ENCODE measurements at regions not wholly inside any gene's neighbourhood (a gene's known extent, or its start where the extent isn't known, plus 50 kb on each side); places are given as distances from the start of the nearest gene placed in this dataset.
A peak's percentile ranks its signal among the peaks of the same experiment; 100 is the strongest.

- no peak for TF ChIP-seq CTCF (IDR thresholded peaks at IDR 0.05; ENCODE audit: low read depth, low read length)
- no peak for DNase-seq (ENCODE audit: low read depth, low spot score)
- in situ Hi-C loops (cut with HindIII; ENCODE audit: low sequenced_read_pairs) = no loop called here
- H3K4me3 ChIP-seq (ENCODE audit: low read depth, low read length) = no peak overlapping the region
Observed at GRCh38 chr13:79725841-79726240, 244.9 kb downstream of the NDFIP2 start.

GRCh38 chr13:79724348-79725103, 243.6 kb downstream of the NDFIP2 start:
- no peak overlapping the region for H3K4me3 ChIP-seq (ENCODE audit: low read depth, low read length)
- in situ Hi-C loops (cut with HindIII; ENCODE audit: low sequenced_read_pairs) = no loop called here
- DNase-seq (ENCODE audit: low read depth, low spot score) = peak; percentile 35
- no peak for TF ChIP-seq CTCF (IDR thresholded peaks at IDR 0.05; ENCODE audit: low read depth, low read length)

- in situ Hi-C loops (cut with HindIII; ENCODE audit: low sequenced_read_pairs) = no loop called here
- DNase-seq (ENCODE audit: low read depth, low spot score) = no peak
- no peak for TF ChIP-seq CTCF (IDR thresholded peaks at IDR 0.05; ENCODE audit: low read depth, low read length)
- H3K4me3 ChIP-seq (ENCODE audit: low read depth, low read length) = no peak overlapping the region
Observed at GRCh38 chr13:79723519-79724024, 242.6 kb downstream of the NDFIP2 start.

GRCh38 chr13:79722885-79723445, 242.0 kb downstream of the NDFIP2 start:
- TF ChIP-seq CTCF (IDR thresholded peaks at IDR 0.05; ENCODE audit: low read depth, low read length) = no peak

GRCh38 chr13:79716191-79716590, 235.2 kb downstream of the NDFIP2 start:
- TF ChIP-seq CTCF (IDR thresholded peaks at IDR 0.05; ENCODE audit: low read depth, low read length) = no peak
- no peak overlapping the region for H3K4me3 ChIP-seq (ENCODE audit: low read depth, low read length)
- in situ Hi-C loops (cut with HindIII; ENCODE audit: low sequenced_read_pairs) = no loop called here
- DNase-seq (ENCODE audit: low read depth, low spot score) = no peak

More at GRCh38 chr13:79722885-79723445, 242.0 kb downstream of the NDFIP2 start:
- in situ Hi-C loops (cut with HindIII; ENCODE audit: low sequenced_read_pairs) = no loop called here
- no peak overlapping the region for H3K4me3 ChIP-seq (ENCODE audit: low read depth, low read length)
- no peak for DNase-seq (ENCODE audit: low read depth, low spot score)

- no peak for DNase-seq (ENCODE audit: low read depth, low spot score)
- H3K4me3 ChIP-seq (ENCODE audit: low read depth, low read length) = no peak overlapping the region
- in situ Hi-C loops (cut with HindIII; ENCODE audit: low sequenced_read_pairs) = no loop called here
- no peak for TF ChIP-seq CTCF (IDR thresholded peaks at IDR 0.05; ENCODE audit: low read depth, low read length)
Observed at GRCh38 chr13:79711631-79712030, 230.7 kb downstream of the NDFIP2 start.

All from astrocyte of the spinal cord (primary cell).